ENCODE measurements at regions not wholly inside any gene's neighbourhood (a gene's known extent, or its start where the extent isn't known, plus 50 kb on each side); places are given as distances from the start of the nearest gene placed in this dataset.
"Not testable (repeated sequence)": the region's sequence is repeated elsewhere in the genome, so short reads cannot be mapped to it uniquely, and the experiment has no call there.

DNA sequence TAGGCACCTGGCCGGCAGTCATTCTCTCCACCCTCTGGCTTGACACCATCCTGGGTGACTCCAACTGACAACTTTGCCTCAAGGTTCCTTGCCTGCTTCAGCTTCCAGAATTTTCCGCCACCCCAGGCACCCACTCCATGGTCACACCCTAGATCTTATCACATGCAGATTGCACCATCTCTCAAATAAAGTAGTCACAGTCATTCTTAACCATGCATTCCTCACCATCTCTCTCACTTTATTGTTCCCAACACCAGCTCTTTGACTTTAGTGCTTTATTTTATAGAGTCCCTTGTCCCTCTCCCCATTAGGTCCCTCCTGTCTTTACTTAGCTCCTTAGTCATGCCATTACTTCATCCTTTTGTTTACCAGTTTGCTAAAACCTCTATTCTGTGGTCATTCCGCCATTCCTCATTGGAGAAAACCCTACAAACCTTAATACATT, 351.7 kb downstream of the SPRY2 start:
- H3K27me3 Mint-ChIP-seq (ENCODE audit: low read depth) = no peaks in the 10 kb centered on the region
- no peaks in the 10 kb centered on the region for H3K9me3 Mint-ChIP-seq (ENCODE audit: low read depth)
- TF ChIP-seq, protein P1, sequence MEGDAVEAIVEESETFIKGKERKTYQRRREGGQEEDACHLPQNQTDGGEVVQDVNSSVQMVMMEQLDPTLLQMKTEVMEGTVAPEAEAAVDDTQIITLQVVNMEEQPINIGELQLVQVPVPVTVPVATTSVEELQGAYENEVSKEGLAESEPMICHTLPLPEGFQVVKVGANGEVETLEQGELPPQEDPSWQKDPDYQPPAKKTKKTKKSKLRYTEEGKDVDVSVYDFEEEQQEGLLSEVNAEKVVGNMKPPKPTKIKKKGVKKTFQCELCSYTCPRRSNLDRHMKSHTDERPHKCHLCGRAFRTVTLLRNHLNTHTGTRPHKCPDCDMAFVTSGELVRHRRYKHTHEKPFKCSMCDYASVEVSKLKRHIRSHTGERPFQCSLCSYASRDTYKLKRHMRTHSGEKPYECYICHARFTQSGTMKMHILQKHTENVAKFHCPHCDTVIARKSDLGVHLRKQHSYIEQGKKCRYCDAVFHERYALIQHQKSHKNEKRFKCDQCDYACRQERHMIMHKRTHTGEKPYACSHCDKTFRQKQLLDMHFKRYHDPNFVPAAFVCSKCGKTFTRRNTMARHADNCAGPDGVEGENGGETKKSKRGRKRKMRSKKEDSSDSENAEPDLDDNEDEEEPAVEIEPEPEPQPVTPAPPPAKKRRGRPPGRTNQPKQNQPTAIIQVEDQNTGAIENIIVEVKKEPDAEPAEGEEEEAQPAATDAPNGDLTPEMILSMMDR (IDR thresholded peaks at IDR 0.05) = no peak
- no peak for DNase-seq (ENCODE audit: low spot score)
- H3K36me3 Mint-ChIP-seq (ENCODE audit: low read depth) = no peaks in the 10 kb centered on the region
- H3K4me1 Mint-ChIP-seq (ENCODE audit: low read depth) = no peaks in the 10 kb centered on the region
- no peak overlapping the region for H3K27ac Mint-ChIP-seq (ENCODE audit: unreplicated experiment)
- H3K4me3 Mint-ChIP-seq (ENCODE audit: unreplicated experiment) = no peak overlapping the region

DNA sequence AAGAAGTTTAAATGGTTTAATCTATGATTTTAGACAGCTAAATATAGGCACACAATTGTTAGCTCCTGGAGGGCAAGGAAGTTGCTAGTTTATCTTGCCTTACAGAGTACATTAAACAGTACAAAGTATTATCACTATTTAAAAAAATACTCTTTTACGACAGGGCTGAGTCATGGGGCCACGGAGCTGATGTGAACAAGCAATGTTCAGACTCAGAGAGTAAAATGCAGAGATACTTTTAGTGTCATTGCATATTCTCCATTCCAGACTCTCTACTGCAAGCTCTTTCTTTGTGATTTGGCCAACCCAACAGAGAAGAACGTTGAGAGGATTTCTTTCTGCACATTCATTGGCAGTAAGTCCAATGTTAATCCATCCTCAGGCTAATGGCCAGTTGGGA, 352.4 kb downstream of the SPRY2 start:
- Mint-ChIP-seq H3K36me3 (ENCODE audit: low read depth) (no peaks in the 10 kb centered on the region), H3K4me1 (ENCODE audit: low read depth) (no peaks in the 10 kb centered on the region), H3K4me3 (ENCODE audit: unreplicated experiment) (no peak overlapping the region), H3K9me3 (ENCODE audit: low read depth) (no peaks in the 10 kb centered on the region), H3K27me3 (ENCODE audit: low read depth) (no peaks in the 10 kb centered on the region), H3K27ac (ENCODE audit: unreplicated experiment) (no peak overlapping the region)
- TF ChIP-seq, protein P1 (IDR thresholded peaks at IDR 0.05) = no peak
- DNase-seq (ENCODE audit: low spot score) = no peak

DNA sequence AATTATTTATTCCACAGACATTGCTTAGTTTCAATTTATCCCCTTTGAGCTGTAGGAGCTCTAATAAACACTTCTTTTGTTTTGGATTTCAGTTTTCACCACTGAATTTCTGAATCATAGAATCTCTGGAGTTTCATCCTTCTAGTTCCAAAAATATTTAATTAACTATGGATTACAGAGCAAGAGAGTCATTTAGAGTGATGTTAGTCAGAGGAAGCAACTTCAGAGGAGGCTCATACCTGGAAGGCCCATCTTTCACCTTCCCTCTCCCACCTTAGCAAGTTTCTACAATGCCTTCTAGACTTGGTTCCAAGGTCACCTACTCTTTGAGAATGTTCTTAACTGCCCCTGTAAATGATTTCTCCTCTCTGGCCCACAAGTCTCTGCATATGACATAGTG, 353.2 kb downstream of the SPRY2 start:
- Mint-ChIP-seq H3K4me1 (ENCODE audit: low read depth) (no peaks in the 10 kb centered on the region), H3K27ac (ENCODE audit: unreplicated experiment) (no peak overlapping the region), H3K9me3 (ENCODE audit: low read depth) (no peaks in the 10 kb centered on the region), H3K36me3 (ENCODE audit: low read depth) (no peaks in the 10 kb centered on the region), H3K27me3 (ENCODE audit: low read depth) (no peaks in the 10 kb centered on the region), H3K4me3 (ENCODE audit: unreplicated experiment) (no peak overlapping the region)
- TF ChIP-seq, protein P1 (IDR thresholded peaks at IDR 0.05) = no peak
- no peak for DNase-seq (ENCODE audit: low spot score)

DNA sequence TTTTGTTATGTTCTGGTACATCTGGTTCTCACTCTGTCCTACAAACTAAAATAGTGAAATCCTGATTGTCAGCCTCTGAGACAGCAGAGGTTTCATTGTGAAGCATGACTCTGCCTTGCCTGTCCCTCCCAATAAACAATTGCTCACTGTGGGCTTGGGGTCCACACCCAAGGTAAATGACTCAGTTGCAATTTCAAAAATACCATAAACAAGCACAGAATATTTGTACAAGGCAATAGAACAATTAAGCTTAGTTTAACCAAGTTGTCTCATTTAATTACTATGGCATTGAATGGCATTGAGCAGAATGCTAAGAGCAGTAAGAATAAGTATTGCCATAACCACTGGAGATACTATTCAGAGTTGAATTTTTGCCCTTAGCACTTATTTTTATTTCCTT, 353.6 kb downstream of the SPRY2 start:
- H3K9me3 Mint-ChIP-seq (ENCODE audit: low read depth) = peaks cover 2% of the 10 kb centered on the region
- no peaks in the 10 kb centered on the region for H3K4me1 Mint-ChIP-seq (ENCODE audit: low read depth)
- no peak for DNase-seq (ENCODE audit: low spot score)
- no peak overlapping the region for H3K27ac Mint-ChIP-seq (ENCODE audit: unreplicated experiment)
- no peaks in the 10 kb centered on the region for H3K36me3 Mint-ChIP-seq (ENCODE audit: low read depth)
- H3K4me3 Mint-ChIP-seq (ENCODE audit: unreplicated experiment) = no peak overlapping the region
- no peaks in the 10 kb centered on the region for H3K27me3 Mint-ChIP-seq (ENCODE audit: low read depth)
- TF ChIP-seq, protein P1 (IDR thresholded peaks at IDR 0.05) = no peak

DNA sequence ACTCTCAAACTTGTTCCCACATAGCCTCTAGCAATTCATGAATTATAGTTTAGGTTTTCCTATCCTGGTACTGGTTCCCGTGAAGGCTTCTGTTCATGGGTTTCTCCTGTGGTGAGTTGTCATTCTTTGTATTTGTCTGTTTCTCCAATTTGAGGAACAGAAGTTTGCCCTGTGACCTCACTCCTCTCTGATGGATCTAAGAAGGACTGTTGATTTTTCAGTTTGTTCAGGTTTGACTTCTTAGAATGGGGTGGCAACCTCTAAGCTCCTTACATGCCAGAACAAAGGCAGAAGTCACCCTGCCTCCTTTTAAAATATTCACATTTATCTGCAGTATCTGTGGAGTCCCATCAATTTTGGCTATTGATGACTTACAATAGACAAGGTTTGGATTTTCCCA, 354.0 kb downstream of the SPRY2 start:
- TF ChIP-seq, protein P1 (IDR thresholded peaks at IDR 0.05) = no peak
- H3K4me1 Mint-ChIP-seq (ENCODE audit: low read depth) = no peaks in the 10 kb centered on the region
- H3K4me3 Mint-ChIP-seq (ENCODE audit: unreplicated experiment) = no peak overlapping the region
- no peak for DNase-seq (ENCODE audit: low spot score)
- H3K27ac Mint-ChIP-seq (ENCODE audit: unreplicated experiment) = no peak overlapping the region
- no peaks in the 10 kb centered on the region for H3K36me3 Mint-ChIP-seq (ENCODE audit: low read depth)
- peaks cover 6% of the 10 kb centered on the region for H3K9me3 Mint-ChIP-seq (ENCODE audit: low read depth)
- no peaks in the 10 kb centered on the region for H3K27me3 Mint-ChIP-seq (ENCODE audit: low read depth)

DNA sequence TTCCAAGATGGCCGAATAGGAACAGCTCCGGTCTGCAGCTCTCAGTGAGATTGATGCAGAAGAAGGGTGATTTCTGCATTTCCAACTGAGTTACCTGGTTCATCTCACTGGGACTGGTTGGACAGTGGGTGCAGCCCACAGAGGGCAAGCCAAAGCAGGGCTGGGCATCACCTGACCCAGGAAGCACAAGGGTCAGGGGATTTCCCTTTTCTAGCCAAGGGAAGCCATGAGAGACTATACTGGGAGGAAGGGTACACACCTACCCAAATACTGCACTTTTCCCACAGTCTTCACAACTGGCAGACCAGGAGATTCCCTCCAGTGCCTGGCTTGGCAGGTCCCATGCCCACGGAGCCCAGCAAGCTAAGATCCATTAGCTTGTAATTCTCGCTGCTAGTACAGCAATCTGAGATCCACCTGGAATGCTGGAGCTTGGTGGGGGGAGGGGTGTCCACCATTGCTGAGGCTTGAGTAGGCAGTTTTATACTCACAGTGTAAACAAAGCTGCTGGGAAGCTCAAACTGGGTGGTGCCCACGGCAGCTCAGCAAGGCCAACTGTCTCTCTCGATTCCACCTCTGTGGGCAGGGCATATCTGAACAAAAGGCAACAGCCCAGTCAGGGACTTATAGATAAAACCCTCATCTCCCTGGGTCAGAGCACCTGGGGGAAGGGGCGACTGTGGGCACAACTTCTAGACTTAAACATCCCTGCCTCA, 365.8 kb downstream of the SPRY2 start:
- not testable (repeated sequence) for H3K36me3 Mint-ChIP-seq (ENCODE audit: low read depth); H3K4me3 Mint-ChIP-seq (ENCODE audit: unreplicated experiment); H3K27me3 Mint-ChIP-seq (ENCODE audit: low read depth); H3K27ac Mint-ChIP-seq (ENCODE audit: unreplicated experiment); H3K4me1 Mint-ChIP-seq (ENCODE audit: low read depth); DNase-seq (ENCODE audit: low spot score)
- peaks cover 46% of the 10 kb centered on the region for H3K9me3 Mint-ChIP-seq (ENCODE audit: low read depth)
